ENCODE measurements at regions not wholly inside any gene's neighbourhood (a gene's known extent, or its start where the extent isn't known, plus 50 kb on each side); places are given as distances from the start of the nearest gene placed in this dataset.

GRCh38 chr1:71170925-71171324 lies 90.1 kb upstream of the ZRANB2 start:
- DNase-seq: no peak
- no peaks in the 10 kb centered on the region for H3K27me3 ChIP-seq
- no peaks in the 10 kb centered on the region for H3K36me3 ChIP-seq
- no peaks in the 10 kb centered on the region for H3K9me3 ChIP-seq
- TF ChIP-seq CTCF (IDR thresholded peaks at IDR 0.05; ENCODE audit: low read depth, low read length): no peak
- H3K4me3 ChIP-seq (ENCODE audit: low read depth, low read length): no peak overlapping the region
- H3K4me1 ChIP-seq: no peaks in the 10 kb centered on the region

GRCh38 chr1:71167505-71167904 lies 86.7 kb upstream of the ZRANB2 start:
- no peak for DNase-seq
- Histone ChIP-seq H3K9me3 (no peaks in the 10 kb centered on the region), H3K27me3 (no peaks in the 10 kb centered on the region), H3K4me3 (ENCODE audit: low read depth, low read length) (no peak overlapping the region), H3K36me3 (no peaks in the 10 kb centered on the region), H3K4me1 (no peaks in the 10 kb centered on the region)
- no peak for TF ChIP-seq CTCF (IDR thresholded peaks at IDR 0.05; ENCODE audit: low read depth, low read length)

- H3K9me3 ChIP-seq: no peaks in the 10 kb centered on the region
- no peak overlapping the region for H3K4me3 ChIP-seq (ENCODE audit: low read depth, low read length)
- H3K27me3 ChIP-seq: no peaks in the 10 kb centered on the region
- TF ChIP-seq CTCF (IDR thresholded peaks at IDR 0.05; ENCODE audit: low read depth, low read length): no peak
- no peaks in the 10 kb centered on the region for H3K4me1 ChIP-seq
- no peaks in the 10 kb centered on the region for H3K36me3 ChIP-seq
- DNase-seq: no peak
These were observed 85.6 kb upstream of the ZRANB2 start for GRCh38 chr1:71166178-71167173.

- H3K27me3 ChIP-seq: no peaks in the 10 kb centered on the region
- H3K36me3 ChIP-seq: no peaks in the 10 kb centered on the region
- H3K4me3 ChIP-seq (ENCODE audit: low read depth, low read length): no peak overlapping the region
- DNase-seq: no peak
- no peaks in the 10 kb centered on the region for H3K4me1 ChIP-seq
- TF ChIP-seq CTCF (IDR thresholded peaks at IDR 0.05; ENCODE audit: low read depth, low read length): no peak
- no peaks in the 10 kb centered on the region for H3K9me3 ChIP-seq
These were observed 76.9 kb upstream of the ZRANB2 start for GRCh38 chr1:71157715-71158114.

- Histone ChIP-seq H3K36me3 (no peaks in the 10 kb centered on the region), H3K27me3 (no peaks in the 10 kb centered on the region), H3K9me3 (no peaks in the 10 kb centered on the region), H3K4me1 (no peaks in the 10 kb centered on the region), H3K4me3 (ENCODE audit: low read depth, low read length) (no peak overlapping the region)
- no peak for TF ChIP-seq CTCF (IDR thresholded peaks at IDR 0.05; ENCODE audit: low read depth, low read length)
- no peak for DNase-seq
These were observed 76.3 kb upstream of the ZRANB2 start for GRCh38 chr1:71157151-71157550.

GRCh38 chr1:71156590-71156989 lies 75.8 kb upstream of the ZRANB2 start:
- TF ChIP-seq CTCF (IDR thresholded peaks at IDR 0.05; ENCODE audit: low read depth, low read length): no peak
- H3K36me3 ChIP-seq: no peaks in the 10 kb centered on the region
- H3K4me1 ChIP-seq: no peaks in the 10 kb centered on the region
- H3K27me3 ChIP-seq: no peaks in the 10 kb centered on the region
- no peak overlapping the region for H3K4me3 ChIP-seq (ENCODE audit: low read depth, low read length)
- no peak for DNase-seq
- no peaks in the 10 kb centered on the region for H3K9me3 ChIP-seq
